MM.1S (cell line): ENCODE measurements at regions not wholly inside any gene's neighbourhood (a gene's known extent, or its start where the extent isn't known, plus 50 kb on each side); places are given as distances from the start of the nearest gene placed in this dataset.

Source experiments
- DNase-seq: peaks from one replicate; pipeline ENCODE4 v3.0.0-alpha.2; 2015
- H2AFZ ChIP-seq: fragments of 300-600 bp; sonication (generic); 2 replicates; pipeline ENCODE4 v1.6.0; 2016; ENCODE audit warnings: antibody characterized with exemption, low read length
- H3F3A ChIP-seq: fragments of 300-600 bp; sonication (generic); 2 replicates; pipeline ENCODE4 v1.6.1; 2016; ENCODE audit warnings: mild to moderate bottlenecking, antibody characterized with exemption, low read length, moderate library complexity, mixed read lengths; ENCODE audit not compliant: insufficient read depth
- H3K27ac ChIP-seq: fragments of 300-600 bp; sonication (generic); 2 replicates; pipeline ENCODE4 v1.5.1; 2016; ENCODE audit warnings: mild to moderate bottlenecking, low read length
- H3K27me3 ChIP-seq: fragments of 300-600 bp; sonication (generic); replicated peaks from 2 replicates; pipeline ENCODE4 v1.6.0; 2016; ENCODE audit warnings: low read length; ENCODE audit not compliant: insufficient read depth
- H3K36me3 ChIP-seq: fragments of 300-600 bp; sonication (generic); replicated peaks from 2 replicates; pipeline ENCODE4 v1.6.1; 2016; ENCODE audit warnings: mild to moderate bottlenecking, low read length, mixed read lengths; ENCODE audit not compliant: insufficient read depth
- H3K4me1 ChIP-seq: fragments of 300-600 bp; sonication (generic); 2 replicates; pipeline ENCODE4 v1.6.1; 2016; ENCODE audit warnings: low read length, mixed read lengths
- H3K4me2 ChIP-seq: fragments of 300-600 bp; sonication (generic); 2 replicates; pipeline ENCODE4 v1.6.0; 2016; ENCODE audit warnings: low read depth, low read length
- H3K4me3 ChIP-seq: fragments of 300-600 bp; sonication (generic); 2 replicates; pipeline ENCODE4 v1.5.1; 2016; ENCODE audit warnings: low read length, mixed read lengths
- H3K79me2 ChIP-seq: fragments of 300-600 bp; sonication (generic); 2 replicates; pipeline ENCODE4 v1.6.1; 2016; ENCODE audit warnings: mixed run types, low read length, mixed read lengths
- H3K9ac ChIP-seq: fragments of 300-600 bp; sonication (generic); 2 replicates; pipeline ENCODE4 v1.6.1; 2016; ENCODE audit warnings: low read length, mixed read lengths
- H3K9me2 ChIP-seq: fragments of 300-600 bp; sonication (generic); replicated peaks from 2 replicates; pipeline ENCODE4 v1.6.1; 2016; ENCODE audit warnings: mild to moderate bottlenecking, low read length, mixed read lengths; ENCODE audit not compliant: insufficient read depth
- H3K9me3 ChIP-seq: fragments of 300-600 bp; sonication (generic); replicated peaks from 2 replicates; pipeline ENCODE4 v1.6.1; 2016; ENCODE audit warnings: mild to moderate bottlenecking, low read length, mixed read lengths; ENCODE audit not compliant: insufficient read depth
- H4K20me1 ChIP-seq: fragments of 300-600 bp; sonication (generic); 2 replicates; pipeline ENCODE4 v1.6.1; 2016; ENCODE audit warnings: mild to moderate bottlenecking, low read length, moderate library complexity, mixed read lengths; ENCODE audit not compliant: insufficient read depth
- CTCF ChIP-seq: fragments of 300-600 bp; sonication (generic); IDR thresholded peaks from 2 replicates; pipeline ENCODE4 v1.5.1; 2016; ENCODE audit warnings: antibody characterized with exemption, low read length, mixed read lengths
- EZH2 ChIP-seq: fragments of 300-600 bp; sonication (generic); optimal IDR thresholded peaks from 2 replicates; pipeline ENCODE3; 2017; ENCODE audit warnings: low read depth, mild to moderate bottlenecking, antibody characterized with exemption, low read length, mixed read lengths
- EZH2phosphoT487 ChIP-seq: fragments of 300-600 bp; sonication (generic); IDR thresholded peaks from 2 replicates; pipeline ENCODE4 v1.6.1; 2018; ENCODE audit warnings: antibody characterized with exemption, low read length

GRCh38 chr11:127334466-127334865 lies 333.9 kb upstream of the KIRREL3 start:
- Histone ChIP-seq H3K4me3 (no peak overlapping the region), H3K36me3 (no peaks in the 10 kb centered on the region), H2AFZ (no peak overlapping the region), H3K9ac (no peak overlapping the region), H3K27ac (no peak overlapping the region), H3K4me1 (no peaks in the 10 kb centered on the region), H3F3A (no peaks in the 10 kb centered on the region), H3K79me2 (no peaks in the 10 kb centered on the region), H3K4me2 (no peak overlapping the region), H3K9me3 (no peaks in the 10 kb centered on the region), H3K9me2 (no peaks in the 10 kb centered on the region), H4K20me1 (no peaks in the 10 kb centered on the region), H3K27me3 (no peaks in the 10 kb centered on the region)
- no peak for TF ChIP-seq EZH2
- no peak for TF ChIP-seq EZH2phosphoT487
- no peak for TF ChIP-seq CTCF
- DNase-seq, result no peak

- Histone ChIP-seq H3K27ac (no peak overlapping the region), H3K4me2 (no peak overlapping the region), H4K20me1 (no peaks in the 10 kb centered on the region), H3K4me3 (no peak overlapping the region), H2AFZ (no peak overlapping the region), H3K4me1 (no peaks in the 10 kb centered on the region), H3K9me2 (no peaks in the 10 kb centered on the region), H3K9ac (no peak overlapping the region), H3K36me3 (no peaks in the 10 kb centered on the region), H3K9me3 (no peaks in the 10 kb centered on the region), H3F3A (no peaks in the 10 kb centered on the region), H3K79me2 (no peaks in the 10 kb centered on the region), H3K27me3 (no peaks in the 10 kb centered on the region)
- DNase-seq, result no peak
- no peak for TF ChIP-seq CTCF
- TF ChIP-seq EZH2phosphoT487, result no peak
- no peak for TF ChIP-seq EZH2
Measured at GRCh38 chr11:127332896-127333295, 332.3 kb upstream of the KIRREL3 start.

GRCh38 chr11:127330044-127330443 lies 329.5 kb upstream of the KIRREL3 start:
- Histone ChIP-seq H3K9me2 (no peaks in the 10 kb centered on the region), H3K9ac (no peak overlapping the region), H3K79me2 (no peaks in the 10 kb centered on the region), H3K27me3 (no peaks in the 10 kb centered on the region), H3K9me3 (no peaks in the 10 kb centered on the region), H3K36me3 (no peaks in the 10 kb centered on the region), H4K20me1 (no peaks in the 10 kb centered on the region), H3K4me3 (no peak overlapping the region), H3F3A (no peaks in the 10 kb centered on the region), H2AFZ (no peak overlapping the region), H3K4me2 (no peak overlapping the region), H3K27ac (no peak overlapping the region), H3K4me1 (no peaks in the 10 kb centered on the region)
- TF ChIP-seq EZH2 (no peak), EZH2phosphoT487 (no peak), CTCF (no peak)
- no peak for DNase-seq

GRCh38 chr11:127308291-127308690 lies 307.7 kb upstream of the KIRREL3 start:
- Histone ChIP-seq H4K20me1 (no peaks in the 10 kb centered on the region), H3K9ac (no peak overlapping the region), H3F3A (no peaks in the 10 kb centered on the region), H3K4me3 (no peak overlapping the region), H3K27me3 (no peaks in the 10 kb centered on the region), H3K4me1 (no peaks in the 10 kb centered on the region), H3K4me2 (no peak overlapping the region), H3K36me3 (no peaks in the 10 kb centered on the region), H2AFZ (no peak overlapping the region), H3K9me3 (no peaks in the 10 kb centered on the region), H3K79me2 (no peaks in the 10 kb centered on the region), H3K27ac (no peak overlapping the region), H3K9me2 (no peaks in the 10 kb centered on the region)
- DNase-seq, result no peak
- TF ChIP-seq EZH2phosphoT487 (no peak), EZH2 (no peak), CTCF (no peak)
